ENCODE measurements at regions not wholly inside any gene's neighbourhood (a gene's known extent, or its start where the extent isn't known, plus 50 kb on each side); places are given as distances from the start of the nearest gene placed in this dataset.
"Not testable (repeated sequence)": the region's sequence is repeated elsewhere in the genome, so short reads cannot be mapped to it uniquely, and the experiment has no call there.

GRCh38 chr20:58033026-58033536 is 195.4 kb downstream of the ANKRD60 start:
- TF ChIP-seq CTCF (IDR thresholded peaks at IDR 0.05; ENCODE audit: low read depth, low read length), result no peak
- DNase-seq (ENCODE audit: extremely low read depth, low read depth), result no peak

GRCh38 chr20:58032599-58032998 is 195.9 kb downstream of the ANKRD60 start:
- DNase-seq (ENCODE audit: extremely low read depth, low read depth), result no peak
- no peak for TF ChIP-seq CTCF (IDR thresholded peaks at IDR 0.05; ENCODE audit: low read depth, low read length)

GRCh38 chr20:58031350-58031749 is 197.1 kb downstream of the ANKRD60 start:
- DNase-seq (ENCODE audit: extremely low read depth, low read depth), result not testable (repeated sequence)

- no peak for DNase-seq (ENCODE audit: extremely low read depth, low read depth)
- TF ChIP-seq CTCF (IDR thresholded peaks at IDR 0.05; ENCODE audit: low read depth, low read length), result no peak; the same call in 1 of the 2 replicates
These were observed 200.3 kb downstream of the ANKRD60 start for GRCh38 chr20:58028123-58028522.

GRCh38 chr20:58026361-58026760 is 202.1 kb downstream of the ANKRD60 start:
- no peak for DNase-seq (ENCODE audit: extremely low read depth, low read depth)
- TF ChIP-seq CTCF (IDR thresholded peaks at IDR 0.05; ENCODE audit: low read depth, low read length), result no peak

- no peak for DNase-seq (ENCODE audit: extremely low read depth, low read depth)
- no peak for TF ChIP-seq CTCF (IDR thresholded peaks at IDR 0.05; ENCODE audit: low read depth, low read length)
These were observed 203.2 kb downstream of the ANKRD60 start for GRCh38 chr20:58025233-58025632.

- no peak for TF ChIP-seq CTCF (IDR thresholded peaks at IDR 0.05; ENCODE audit: low read depth, low read length)
- no peak for DNase-seq (ENCODE audit: extremely low read depth, low read depth)
These were observed 204.2 kb downstream of the ANKRD60 start for GRCh38 chr20:58024241-58024721.

GRCh38 chr20:58023781-58024180 is 204.7 kb downstream of the ANKRD60 start:
- TF ChIP-seq CTCF (IDR thresholded peaks at IDR 0.05; ENCODE audit: low read depth, low read length), result no peak
- no peak for DNase-seq (ENCODE audit: extremely low read depth, low read depth)
